Peyer's patch (tissue), 4 donors: ENCODE measurements at regions not wholly inside any gene's neighbourhood (a gene's known extent, or its start where the extent isn't known, plus 50 kb on each side); places are given as distances from the start of the nearest gene placed in this dataset.

Source experiments
- POLR2A ChIP-seq, 2 donors: fragments of 450-650 bp; IDR thresholded peaks; one replicate each; pipeline ENCODE4 v1.5.1; 2017; ENCODE audit warnings: antibody characterized with exemption in 2 of 2, mild to moderate bottlenecking in 2 of 2, moderate library complexity in 2 of 2
- TF ChIP-seq, protein P1 (sequence below), 6 experiments: fragments of 450-650 bp in 4 of 6; fragments of 200-600 bp in 2 of 6; sonication (generic) in 1 of 6; IDR thresholded peaks; one replicate each; pipeline ENCODE4 v1.5.1; 2017 to 2019; ENCODE audit warnings: antibody characterized with exemption in 6 of 6, mild to moderate bottlenecking in 3 of 6, moderate library complexity in 1 of 6

DNA sequence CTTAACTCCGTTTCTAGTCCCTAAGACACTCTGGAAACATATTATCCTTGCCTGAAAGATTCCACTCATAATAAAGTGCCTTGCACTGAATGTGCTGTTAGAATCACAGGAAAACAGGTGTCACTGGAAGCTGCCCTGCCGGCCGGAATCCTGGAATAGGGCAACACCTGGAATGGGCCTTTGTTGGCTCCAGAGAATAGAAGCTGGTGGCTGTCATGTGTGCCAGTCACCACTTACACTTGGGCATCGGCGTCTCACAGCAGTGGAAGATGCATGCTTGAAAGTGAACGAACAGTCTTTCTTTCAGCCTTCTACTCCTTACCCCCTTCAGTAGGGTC, 90.8 kb upstream of the AFDN start:
- TF ChIP-seq POLR2A (IDR thresholded peaks at IDR 0.05), result no peak
- TF ChIP-seq, protein P1, sequence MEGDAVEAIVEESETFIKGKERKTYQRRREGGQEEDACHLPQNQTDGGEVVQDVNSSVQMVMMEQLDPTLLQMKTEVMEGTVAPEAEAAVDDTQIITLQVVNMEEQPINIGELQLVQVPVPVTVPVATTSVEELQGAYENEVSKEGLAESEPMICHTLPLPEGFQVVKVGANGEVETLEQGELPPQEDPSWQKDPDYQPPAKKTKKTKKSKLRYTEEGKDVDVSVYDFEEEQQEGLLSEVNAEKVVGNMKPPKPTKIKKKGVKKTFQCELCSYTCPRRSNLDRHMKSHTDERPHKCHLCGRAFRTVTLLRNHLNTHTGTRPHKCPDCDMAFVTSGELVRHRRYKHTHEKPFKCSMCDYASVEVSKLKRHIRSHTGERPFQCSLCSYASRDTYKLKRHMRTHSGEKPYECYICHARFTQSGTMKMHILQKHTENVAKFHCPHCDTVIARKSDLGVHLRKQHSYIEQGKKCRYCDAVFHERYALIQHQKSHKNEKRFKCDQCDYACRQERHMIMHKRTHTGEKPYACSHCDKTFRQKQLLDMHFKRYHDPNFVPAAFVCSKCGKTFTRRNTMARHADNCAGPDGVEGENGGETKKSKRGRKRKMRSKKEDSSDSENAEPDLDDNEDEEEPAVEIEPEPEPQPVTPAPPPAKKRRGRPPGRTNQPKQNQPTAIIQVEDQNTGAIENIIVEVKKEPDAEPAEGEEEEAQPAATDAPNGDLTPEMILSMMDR (IDR thresholded peaks at IDR 0.05), result no peak
